OCI-LY1 (cell line): ENCODE measurements at regions not wholly inside any gene's neighbourhood (a gene's known extent, or its start where the extent isn't known, plus 50 kb on each side); places are given as distances from the start of the nearest gene placed in this dataset.

Source experiments
- EZH2 ChIP-seq: fragments of 200-600 bp; sonication (generic), shearing (Covaris generic); IDR thresholded peaks from 2 replicates; pipeline ENCODE4 v1.8.0; 2017; ENCODE audit warnings: borderline replicate concordance, mixed run types, mild to moderate bottlenecking, antibody characterized with exemption, low read length, moderate library complexity, mixed read lengths
- TF ChIP-seq, protein P1 (sequence below): fragments of 200-600 bp; sonication (generic), shearing (Covaris generic); IDR thresholded peaks from 2 replicates; pipeline ENCODE4 v1.5.1; 2017; ENCODE audit warnings: mild to moderate bottlenecking, antibody characterized with exemption, low read length, moderate library complexity, mixed read lengths

DNA sequence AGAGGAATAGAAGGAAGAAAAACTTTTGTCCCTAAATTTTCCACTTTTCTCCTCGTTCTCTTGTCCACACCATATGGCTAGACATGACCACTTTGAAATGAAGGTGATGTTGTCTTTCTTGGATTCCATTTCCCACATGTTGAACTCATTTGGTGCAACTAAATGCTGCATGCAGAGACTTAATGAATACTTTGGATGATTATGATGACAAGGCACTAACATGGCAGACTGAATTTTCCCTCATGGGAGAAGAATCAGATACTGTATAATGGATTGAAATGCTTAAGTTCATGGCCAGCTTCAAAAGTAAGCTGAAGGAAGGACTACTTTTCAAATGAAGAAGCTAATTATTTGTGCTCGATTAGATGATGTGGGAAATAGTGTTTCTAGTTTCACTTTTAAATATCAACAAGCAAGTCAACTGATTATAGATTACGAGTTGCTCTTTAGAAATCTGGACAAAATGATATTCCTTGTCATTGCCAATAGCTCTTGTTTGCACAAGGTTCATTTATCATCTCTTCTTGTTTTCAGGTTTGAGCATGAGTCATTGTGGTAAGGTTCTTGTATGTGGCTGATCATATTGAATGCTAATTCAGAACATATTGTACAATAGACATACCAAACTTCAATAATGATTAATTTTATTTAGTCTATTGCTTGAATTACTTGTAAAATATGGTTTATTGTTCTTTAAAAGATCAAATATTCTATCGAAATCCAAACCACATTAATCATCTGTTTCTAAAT is 501.3 kb upstream of the FTMT start:
- TF ChIP-seq, protein P1, sequence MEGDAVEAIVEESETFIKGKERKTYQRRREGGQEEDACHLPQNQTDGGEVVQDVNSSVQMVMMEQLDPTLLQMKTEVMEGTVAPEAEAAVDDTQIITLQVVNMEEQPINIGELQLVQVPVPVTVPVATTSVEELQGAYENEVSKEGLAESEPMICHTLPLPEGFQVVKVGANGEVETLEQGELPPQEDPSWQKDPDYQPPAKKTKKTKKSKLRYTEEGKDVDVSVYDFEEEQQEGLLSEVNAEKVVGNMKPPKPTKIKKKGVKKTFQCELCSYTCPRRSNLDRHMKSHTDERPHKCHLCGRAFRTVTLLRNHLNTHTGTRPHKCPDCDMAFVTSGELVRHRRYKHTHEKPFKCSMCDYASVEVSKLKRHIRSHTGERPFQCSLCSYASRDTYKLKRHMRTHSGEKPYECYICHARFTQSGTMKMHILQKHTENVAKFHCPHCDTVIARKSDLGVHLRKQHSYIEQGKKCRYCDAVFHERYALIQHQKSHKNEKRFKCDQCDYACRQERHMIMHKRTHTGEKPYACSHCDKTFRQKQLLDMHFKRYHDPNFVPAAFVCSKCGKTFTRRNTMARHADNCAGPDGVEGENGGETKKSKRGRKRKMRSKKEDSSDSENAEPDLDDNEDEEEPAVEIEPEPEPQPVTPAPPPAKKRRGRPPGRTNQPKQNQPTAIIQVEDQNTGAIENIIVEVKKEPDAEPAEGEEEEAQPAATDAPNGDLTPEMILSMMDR = no peak
- no peak for TF ChIP-seq EZH2
